HG03060 (cell line): ENCODE measurements at regions not wholly inside any gene's neighbourhood (a gene's known extent, or its start where the extent isn't known, plus 50 kb on each side); places are given as distances from the start of the nearest gene placed in this dataset.
A peak's percentile ranks its signal among the peaks of the same experiment; 100 is the strongest.

Experiments
- ATAC-seq: cut with Tn5 transposase; IDR thresholded peaks from one replicate; pipeline ENCODE4 v1.9.1; 2021; ENCODE audit warnings: low read depth, moderate number of reproducible peaks; ENCODE audit not compliant: unreplicated experiment

DNA sequence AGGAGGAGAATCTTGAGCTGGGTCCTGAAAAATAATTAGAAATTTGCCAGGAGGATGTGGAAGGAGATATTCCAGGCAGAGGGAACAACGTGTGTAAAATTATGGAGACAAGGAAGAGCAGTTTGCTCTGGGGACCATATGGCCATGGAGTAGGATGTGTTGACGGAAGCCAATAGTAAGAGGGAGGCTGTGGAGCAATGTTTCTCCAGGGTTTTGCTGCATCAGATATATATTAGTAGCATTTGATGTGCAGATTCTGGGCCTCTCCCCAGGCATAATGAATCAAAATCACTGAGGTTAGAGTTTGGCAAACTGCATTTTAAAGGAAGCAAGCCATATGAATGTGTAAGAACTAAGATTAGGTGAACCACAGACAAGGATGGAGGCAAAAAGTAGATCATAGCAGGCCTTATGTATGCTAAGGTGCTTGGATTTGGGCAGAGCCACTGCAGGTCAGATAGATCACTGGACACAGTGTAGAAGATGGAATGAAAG, 192.9 kb upstream of the IL12A start:
- no peak for ATAC-seq

DNA sequence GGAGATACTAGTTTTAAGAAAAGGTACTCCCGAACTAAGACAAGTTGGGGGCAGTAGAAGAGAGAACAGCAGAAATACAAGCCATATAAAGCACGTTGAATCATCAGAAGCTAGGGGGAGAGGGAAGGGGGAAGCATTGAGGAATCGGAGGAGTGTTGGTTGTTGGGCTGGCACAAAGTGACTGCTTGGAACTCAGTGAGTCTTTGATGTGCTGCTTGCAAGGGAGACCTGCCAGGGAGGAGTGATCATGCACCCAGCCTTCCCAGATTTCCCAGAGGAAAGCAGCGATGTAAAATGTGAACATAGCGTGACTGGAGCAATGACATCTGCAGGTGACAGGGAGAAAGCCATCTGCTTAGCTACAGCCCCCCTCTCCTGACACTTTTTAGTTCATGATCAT, 192.4 kb upstream of the IL12A start:
- no peak for ATAC-seq

- ATAC-seq = no peak
Observed at GRCh38 chr3:159796744-159797143, 191.9 kb upstream of the IL12A start.

- ATAC-seq = no peak
Observed at GRCh38 chr3:159797771-159798170, 190.9 kb upstream of the IL12A start.

DNA sequence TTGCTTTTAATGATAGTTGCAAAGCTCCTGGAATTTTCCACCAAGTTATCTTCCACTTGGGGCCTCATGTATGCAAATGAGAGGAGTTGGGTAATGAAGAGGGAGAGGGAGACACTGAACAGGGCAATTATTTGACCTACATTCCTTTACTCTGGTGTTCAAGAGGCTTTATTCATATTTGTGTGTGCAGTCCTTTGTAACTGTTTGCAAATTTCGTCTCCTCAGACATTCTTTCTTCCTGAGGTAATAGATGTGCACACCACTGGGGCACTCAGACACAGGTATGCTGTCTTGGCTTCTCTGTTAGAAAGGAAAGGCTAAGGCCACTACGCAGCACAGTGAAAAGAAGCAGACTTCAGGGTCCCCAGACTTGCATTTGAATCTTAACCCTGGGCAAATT, 189.7 kb upstream of the IL12A start:
- ATAC-seq = no peak

GRCh38 chr3:159800434-159801155, 188.0 kb upstream of the IL12A start:
- ATAC-seq = no peak

- no peak for ATAC-seq
Observed at GRCh38 chr3:159802864-159803263, 185.8 kb upstream of the IL12A start.

GRCh38 chr3:159803459-159803858, 185.2 kb upstream of the IL12A start:
- no peak for ATAC-seq

GRCh38 chr3:159804726-159805410, 183.8 kb upstream of the IL12A start:
- ATAC-seq = peak; percentile 81

GRCh38 chr3:159805411-159805772, 183.2 kb upstream of the IL12A start:
- ATAC-seq = no peak

DNA sequence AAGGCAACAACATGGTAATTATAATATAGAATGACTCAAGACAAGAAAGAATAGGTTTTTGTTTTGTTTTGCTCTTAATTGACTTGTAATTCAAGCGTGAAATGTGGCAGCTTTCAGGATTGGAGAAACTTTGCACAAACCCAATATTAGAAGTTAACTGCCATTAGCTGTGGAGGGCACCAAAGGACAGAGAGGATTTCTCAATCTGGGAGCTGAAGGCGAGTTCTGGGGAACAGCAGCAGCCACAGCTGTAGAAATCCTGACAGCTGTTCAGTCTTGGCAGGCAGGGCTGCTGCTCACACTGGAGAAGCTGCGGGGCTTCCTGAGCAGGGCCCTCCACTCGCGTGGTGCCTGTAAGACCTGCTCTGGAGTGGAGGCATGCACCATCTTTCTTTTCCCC, 182.2 kb upstream of the IL12A start:
- no peak for ATAC-seq

DNA sequence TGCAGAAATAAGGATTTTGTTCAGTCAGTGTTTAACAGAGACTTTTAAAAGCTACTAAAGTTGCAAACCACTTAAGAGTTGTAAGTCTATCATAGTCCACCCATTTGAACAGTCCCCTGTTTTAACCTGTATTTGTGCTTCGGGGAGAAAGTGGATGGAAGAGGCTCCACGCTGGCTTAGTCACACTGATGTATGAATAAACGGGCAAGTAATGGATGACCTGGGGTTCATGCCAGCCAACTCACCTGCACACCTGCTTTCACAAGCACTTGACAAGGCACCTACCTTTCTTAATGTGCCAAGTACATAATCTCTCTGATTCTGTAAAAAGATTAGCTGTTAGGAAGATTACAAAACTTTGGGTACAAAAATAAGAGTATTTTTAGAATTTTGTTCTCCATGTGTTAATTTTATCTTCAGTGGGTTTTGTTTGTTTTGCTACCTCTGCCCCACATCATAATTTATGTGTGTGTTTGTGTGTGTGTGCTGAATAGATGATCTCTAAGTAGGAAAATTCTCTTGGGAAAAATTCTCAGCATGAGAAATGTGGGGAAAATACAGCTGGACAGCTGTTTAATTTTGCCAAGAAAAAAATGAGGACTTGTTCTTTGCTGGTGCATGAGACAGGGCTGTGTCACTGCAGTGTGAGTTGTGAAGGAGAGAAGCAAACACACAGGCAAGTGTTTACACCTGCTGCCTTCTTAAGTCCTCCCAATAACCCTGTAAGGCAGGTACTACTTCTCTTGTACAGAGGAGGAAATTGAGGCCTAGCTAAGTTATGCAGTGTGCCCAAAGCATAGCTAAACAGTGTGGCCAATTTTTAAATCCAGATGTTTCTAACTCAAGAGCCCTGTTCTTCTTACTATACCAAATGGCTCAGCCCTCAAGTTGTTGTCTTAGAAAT, 181.2 kb upstream of the IL12A start:
- no peak for ATAC-seq

DNA sequence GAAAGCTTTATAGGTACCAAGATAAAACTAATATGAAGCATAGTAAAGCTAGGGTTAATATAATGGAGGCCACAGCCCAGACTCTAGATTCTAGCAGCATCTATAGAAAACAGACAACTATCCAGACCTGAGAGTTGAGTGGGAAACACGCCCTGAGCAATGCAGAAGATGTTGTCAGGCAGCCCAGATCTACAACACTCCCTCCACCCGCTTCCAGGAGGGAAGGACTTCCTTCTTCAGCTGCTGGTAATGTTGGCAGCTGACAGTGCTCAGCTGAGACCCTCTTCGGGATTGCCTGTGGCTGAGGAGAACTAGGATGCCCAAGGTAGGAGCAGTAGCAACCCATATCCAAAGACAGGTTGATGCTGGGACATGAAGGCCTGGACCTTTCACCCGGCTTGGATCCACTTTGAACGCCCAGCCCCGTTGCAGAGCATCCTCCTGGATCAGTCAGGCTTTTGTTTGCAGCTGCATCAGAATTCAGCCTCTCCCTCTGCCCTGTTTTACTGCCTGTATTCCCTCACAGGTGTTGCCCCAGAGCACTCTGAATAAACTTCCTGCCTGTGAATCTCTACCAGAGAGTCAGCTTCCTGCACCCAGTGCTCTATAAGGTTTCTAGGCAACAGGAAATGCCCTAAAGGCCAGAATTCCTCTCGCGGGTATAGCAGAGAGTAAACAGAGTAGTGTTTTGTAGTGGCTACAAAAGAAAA, 174.7 kb upstream of the IL12A start:
- ATAC-seq = no peak

DNA sequence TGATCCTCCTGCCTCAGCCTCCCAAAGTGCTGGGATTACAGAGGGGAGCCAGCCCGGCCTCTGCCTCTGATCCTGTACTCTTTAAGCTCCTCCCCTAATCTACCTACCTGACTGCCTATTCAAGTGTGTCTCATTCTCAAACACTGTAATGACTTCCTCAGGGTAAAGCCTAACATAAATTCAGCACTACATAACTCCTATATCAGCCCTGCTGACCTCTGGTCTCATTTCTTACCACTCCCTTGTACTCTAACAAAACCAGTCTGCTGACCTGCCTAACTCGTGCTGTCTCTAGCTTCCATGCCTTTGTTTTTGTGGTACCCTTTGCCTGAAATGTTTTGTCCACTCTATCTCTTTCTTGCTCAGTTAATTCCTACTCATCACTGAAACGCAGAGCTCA, 172.1 kb upstream of the IL12A start:
- ATAC-seq = no peak

DNA sequence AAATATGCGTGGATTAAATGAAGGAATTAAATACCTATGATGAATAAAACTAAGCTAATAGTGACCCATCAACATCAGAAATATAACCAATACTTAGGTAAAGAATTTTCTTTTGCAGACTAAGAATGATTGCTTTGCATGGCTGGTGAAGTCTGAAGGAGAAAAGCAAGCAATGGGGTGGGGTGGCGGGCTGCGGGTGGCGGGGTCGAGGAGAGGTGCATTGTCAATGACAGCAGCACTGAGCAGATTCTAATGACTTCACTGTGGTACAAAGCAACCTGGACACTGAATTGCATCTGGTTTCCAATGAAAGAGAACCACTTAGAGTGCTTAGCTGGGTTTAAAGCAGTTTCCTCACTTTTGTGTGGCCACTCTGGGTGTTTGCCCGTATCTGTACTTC, 171.5 kb upstream of the IL12A start:
- no peak for ATAC-seq

DNA sequence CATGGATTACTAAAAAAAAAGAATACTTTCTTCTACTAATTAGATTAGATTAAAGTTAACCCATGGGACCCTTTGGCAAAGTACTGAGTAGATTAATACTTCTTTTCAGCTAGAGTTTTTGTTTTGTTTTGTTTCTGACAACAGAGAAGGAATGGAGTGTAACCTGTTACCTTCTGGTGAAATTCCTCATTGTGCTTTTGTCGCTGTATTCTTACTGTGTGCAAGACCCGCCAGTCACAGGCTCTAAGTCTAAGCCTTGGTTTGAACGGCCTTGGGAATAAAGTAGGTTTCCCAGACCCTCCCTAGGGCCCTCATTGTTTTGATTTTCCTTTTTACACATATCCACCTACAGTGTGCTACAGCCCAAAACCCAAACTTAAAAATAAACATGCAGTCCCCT, 171.1 kb upstream of the IL12A start:
- ATAC-seq = no peak

DNA sequence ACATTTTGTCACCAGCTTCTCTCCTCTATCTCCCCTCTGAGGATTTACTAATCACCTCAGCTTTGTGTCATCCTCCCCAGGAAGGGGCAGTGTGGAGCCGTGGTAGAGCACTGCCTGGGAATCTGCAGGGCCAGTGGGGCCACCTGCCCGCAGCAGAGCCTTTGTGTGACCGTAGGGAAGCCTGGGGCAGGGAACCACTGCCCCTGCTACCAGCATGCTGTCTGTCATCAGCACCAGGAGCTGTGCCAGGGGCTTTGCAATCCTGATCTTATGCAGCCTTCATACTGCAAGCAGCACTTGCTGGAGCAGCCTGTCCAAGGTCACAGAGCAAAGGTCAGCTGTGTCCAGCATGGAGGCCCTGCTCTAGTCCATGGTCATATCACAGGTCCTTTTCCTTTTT, 170.2 kb upstream of the IL12A start:
- no peak for ATAC-seq

DNA sequence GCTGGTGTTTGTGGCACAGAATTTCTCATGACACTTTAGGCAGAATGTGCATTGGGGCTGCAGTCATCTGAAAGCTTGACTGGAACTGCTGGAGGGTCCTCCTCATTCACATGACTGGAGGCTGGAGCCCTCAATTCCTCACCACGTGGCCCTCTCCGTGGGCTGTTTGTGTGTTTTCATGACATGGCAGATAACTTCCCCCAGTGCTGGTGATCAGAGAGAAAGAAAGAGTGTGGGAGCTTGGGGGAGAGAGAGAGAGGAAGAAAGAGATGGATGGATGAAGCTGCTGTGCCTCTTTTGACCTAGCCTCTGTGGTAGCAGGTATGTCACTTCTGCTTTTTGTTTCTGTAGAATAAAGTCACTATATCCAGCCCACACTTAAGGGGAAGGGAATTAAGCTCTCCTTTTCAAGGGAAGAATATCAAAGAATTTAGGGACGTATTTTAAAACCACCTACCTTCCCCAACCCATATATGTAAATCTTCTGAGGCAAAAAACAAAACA, 169.6 kb upstream of the IL12A start:
- ATAC-seq = no peak

GRCh38 chr3:159819676-159820075, 169.0 kb upstream of the IL12A start:
- ATAC-seq = no peak

- no peak for ATAC-seq
Observed at GRCh38 chr3:159821110-159821509, 167.5 kb upstream of the IL12A start.
